ENCODE measurements at regions not wholly inside any gene's neighbourhood (a gene's known extent, or its start where the extent isn't known, plus 50 kb on each side); places are given as distances from the start of the nearest gene placed in this dataset.

DNA sequence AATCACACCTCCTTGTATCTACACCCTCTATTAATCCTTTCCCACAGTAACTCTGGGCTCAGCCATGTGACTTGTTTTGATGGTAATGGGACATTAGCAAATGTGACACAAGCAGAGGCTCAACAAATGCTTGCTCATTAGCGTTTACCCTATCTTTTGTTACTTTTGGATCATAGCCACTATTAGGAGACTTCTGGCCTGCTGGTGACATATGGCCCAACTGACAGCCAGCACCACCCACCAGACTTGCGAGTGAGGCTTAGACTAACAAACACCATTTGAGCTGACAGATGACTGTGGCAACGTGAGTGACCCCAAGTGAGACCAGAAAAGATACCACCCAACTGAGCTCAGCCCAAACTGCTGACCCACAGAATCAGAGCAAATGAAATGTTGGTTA, 154.1 kb downstream of the OLFM4 start:
- no peak overlapping the region for H3K4me3 ChIP-seq (ENCODE audit: low read depth, low read length)
- DNase-seq (ENCODE audit: low read depth), result no peak
- H3K36me3 ChIP-seq (ENCODE audit: control insufficient read depth, insufficient read depth, low read length), result no peaks in the 10 kb centered on the region
- H3K27me3 ChIP-seq (ENCODE audit: control insufficient read depth, insufficient read depth, low read length), result no peaks in the 10 kb centered on the region
- TF ChIP-seq, protein P1, sequence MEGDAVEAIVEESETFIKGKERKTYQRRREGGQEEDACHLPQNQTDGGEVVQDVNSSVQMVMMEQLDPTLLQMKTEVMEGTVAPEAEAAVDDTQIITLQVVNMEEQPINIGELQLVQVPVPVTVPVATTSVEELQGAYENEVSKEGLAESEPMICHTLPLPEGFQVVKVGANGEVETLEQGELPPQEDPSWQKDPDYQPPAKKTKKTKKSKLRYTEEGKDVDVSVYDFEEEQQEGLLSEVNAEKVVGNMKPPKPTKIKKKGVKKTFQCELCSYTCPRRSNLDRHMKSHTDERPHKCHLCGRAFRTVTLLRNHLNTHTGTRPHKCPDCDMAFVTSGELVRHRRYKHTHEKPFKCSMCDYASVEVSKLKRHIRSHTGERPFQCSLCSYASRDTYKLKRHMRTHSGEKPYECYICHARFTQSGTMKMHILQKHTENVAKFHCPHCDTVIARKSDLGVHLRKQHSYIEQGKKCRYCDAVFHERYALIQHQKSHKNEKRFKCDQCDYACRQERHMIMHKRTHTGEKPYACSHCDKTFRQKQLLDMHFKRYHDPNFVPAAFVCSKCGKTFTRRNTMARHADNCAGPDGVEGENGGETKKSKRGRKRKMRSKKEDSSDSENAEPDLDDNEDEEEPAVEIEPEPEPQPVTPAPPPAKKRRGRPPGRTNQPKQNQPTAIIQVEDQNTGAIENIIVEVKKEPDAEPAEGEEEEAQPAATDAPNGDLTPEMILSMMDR (IDR thresholded peaks at IDR 0.05; ENCODE audit: insufficient read depth, low read length, poor library complexity, severe bottlenecking), result no peak

DNA sequence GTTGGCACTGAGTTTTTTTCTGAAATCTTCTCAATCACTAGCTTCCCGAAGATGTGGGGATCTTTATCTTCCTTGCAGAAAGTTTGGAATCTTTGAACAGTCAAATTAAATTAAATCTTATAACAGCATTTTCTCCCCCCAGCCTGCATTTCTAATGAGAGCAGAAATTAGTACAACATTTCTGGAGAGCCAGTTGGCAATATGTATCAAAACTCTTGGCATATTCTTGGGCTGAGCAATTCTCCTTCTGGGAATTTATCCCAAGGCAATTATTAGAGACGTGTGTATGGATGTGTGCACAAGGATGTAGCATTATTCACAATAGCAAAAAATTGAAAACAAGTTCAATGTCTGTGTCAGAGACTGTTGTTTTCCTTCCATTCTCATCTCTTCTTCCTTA, 159.5 kb downstream of the OLFM4 start:
- Histone ChIP-seq H3K4me3 (ENCODE audit: low read depth, low read length) (no peak overlapping the region), H3K36me3 (ENCODE audit: control insufficient read depth, insufficient read depth, low read length) (no peaks in the 10 kb centered on the region), H3K27me3 (ENCODE audit: control insufficient read depth, insufficient read depth, low read length) (no peaks in the 10 kb centered on the region)
- TF ChIP-seq, protein P1 (IDR thresholded peaks at IDR 0.05; ENCODE audit: insufficient read depth, low read length, poor library complexity, severe bottlenecking), result no peak
- DNase-seq (ENCODE audit: low read depth), result no peak

DNA sequence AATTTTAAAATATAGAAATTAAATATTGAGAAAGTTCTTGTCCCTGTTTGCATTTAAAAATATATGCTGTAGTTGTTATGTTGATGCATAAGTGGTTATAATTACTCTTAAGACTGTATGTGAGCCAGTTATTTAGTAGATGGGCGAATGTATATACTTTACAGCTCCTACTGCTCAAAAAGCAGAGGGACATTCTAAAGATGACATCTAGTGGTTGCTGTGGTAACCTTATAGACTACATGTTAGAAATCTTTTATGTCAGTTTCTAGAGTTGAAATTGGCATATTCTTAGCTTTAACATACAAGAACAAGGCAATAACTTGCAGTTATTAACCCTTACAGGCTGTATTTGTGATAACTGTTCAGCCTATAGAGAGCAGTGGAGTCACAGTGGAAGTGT, 160.5 kb downstream of the OLFM4 start:
- no peak for DNase-seq (ENCODE audit: low read depth)
- no peak overlapping the region for H3K4me3 ChIP-seq (ENCODE audit: low read depth, low read length)
- TF ChIP-seq, protein P1 (IDR thresholded peaks at IDR 0.05; ENCODE audit: insufficient read depth, low read length, poor library complexity, severe bottlenecking), result no peak
- H3K36me3 ChIP-seq (ENCODE audit: control insufficient read depth, insufficient read depth, low read length), result no peaks in the 10 kb centered on the region
- no peaks in the 10 kb centered on the region for H3K27me3 ChIP-seq (ENCODE audit: control insufficient read depth, insufficient read depth, low read length)

DNA sequence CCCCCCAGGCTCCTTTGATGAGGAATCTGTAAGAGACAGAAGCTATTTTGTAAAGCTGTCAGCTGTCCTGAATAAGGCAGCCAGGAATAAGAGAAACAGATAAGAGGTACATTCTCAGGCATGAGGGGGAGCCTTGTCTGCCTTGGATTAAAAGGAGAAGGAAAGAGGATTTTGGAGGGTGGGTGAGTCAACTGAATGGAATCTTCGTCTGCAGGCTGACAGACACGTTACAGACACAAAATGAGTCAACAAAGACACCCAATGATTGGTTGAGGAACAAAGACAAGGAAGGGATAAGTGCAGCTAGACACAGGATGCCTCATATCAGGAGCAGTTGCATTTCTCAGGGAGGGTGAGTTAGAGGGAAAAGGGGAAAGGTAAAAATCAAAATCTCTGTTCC, 162.5 kb downstream of the OLFM4 start:
- TF ChIP-seq, protein P1 (IDR thresholded peaks at IDR 0.05; ENCODE audit: insufficient read depth, low read length, poor library complexity, severe bottlenecking), result no peak
- no peak overlapping the region for H3K4me3 ChIP-seq (ENCODE audit: low read depth, low read length)
- DNase-seq (ENCODE audit: low read depth), result no peak
- no peaks in the 10 kb centered on the region for H3K27me3 ChIP-seq (ENCODE audit: control insufficient read depth, insufficient read depth, low read length)
- H3K36me3 ChIP-seq (ENCODE audit: control insufficient read depth, insufficient read depth, low read length), result no peaks in the 10 kb centered on the region

DNA sequence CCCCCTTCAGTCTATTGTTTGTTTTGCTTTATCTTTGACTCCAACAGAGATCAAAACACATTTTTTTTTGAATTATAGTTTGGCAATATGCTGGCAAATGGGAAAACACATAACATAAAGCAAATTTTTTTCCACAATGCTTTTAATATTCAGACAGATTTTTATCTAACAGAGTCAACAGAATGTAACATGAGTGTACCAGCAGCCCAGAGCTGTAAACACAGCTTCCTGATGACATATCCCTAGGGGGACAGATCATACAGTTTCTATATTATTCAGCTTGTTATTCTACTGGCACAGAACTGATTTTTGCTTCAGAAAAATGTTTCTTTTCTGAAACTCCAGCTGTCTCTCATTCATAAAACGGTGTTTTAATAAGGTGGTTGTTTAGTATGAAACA, 168.8 kb downstream of the OLFM4 start:
- H3K4me3 ChIP-seq (ENCODE audit: low read depth, low read length), result no peak overlapping the region
- DNase-seq (ENCODE audit: low read depth), result no peak
- H3K36me3 ChIP-seq (ENCODE audit: control insufficient read depth, insufficient read depth, low read length), result no peaks in the 10 kb centered on the region
- TF ChIP-seq, protein P1 (IDR thresholded peaks at IDR 0.05; ENCODE audit: insufficient read depth, low read length, poor library complexity, severe bottlenecking), result no peak
- peaks cover 25% of the 10 kb centered on the region for H3K27me3 ChIP-seq (ENCODE audit: control insufficient read depth, insufficient read depth, low read length)

DNA sequence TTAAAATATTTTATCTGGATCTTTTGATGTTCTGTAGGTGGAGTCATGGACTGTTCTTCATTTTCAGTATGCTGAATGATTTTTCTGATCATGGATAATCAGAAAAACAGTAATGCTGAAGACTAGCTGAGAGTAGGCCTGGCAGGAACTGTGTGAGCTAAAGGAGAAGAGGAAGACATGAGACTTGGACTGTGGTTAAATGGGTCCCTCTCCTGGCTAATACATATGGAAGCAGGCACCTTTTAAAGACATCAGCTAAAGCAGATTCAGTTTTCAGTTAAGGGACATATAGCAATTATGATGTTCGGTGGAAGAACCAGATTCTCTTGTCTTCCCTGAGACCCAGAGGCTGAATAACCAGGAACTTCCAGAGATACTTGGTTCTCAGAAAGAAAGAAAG, 169.4 kb downstream of the OLFM4 start:
- Histone ChIP-seq H3K4me3 (ENCODE audit: low read depth, low read length) (no peak overlapping the region), H3K27me3 (ENCODE audit: control insufficient read depth, insufficient read depth, low read length) (peaks cover 25% of the 10 kb centered on the region), H3K36me3 (ENCODE audit: control insufficient read depth, insufficient read depth, low read length) (no peaks in the 10 kb centered on the region)
- TF ChIP-seq, protein P1 (IDR thresholded peaks at IDR 0.05; ENCODE audit: insufficient read depth, low read length, poor library complexity, severe bottlenecking), result no peak
- no peak for DNase-seq (ENCODE audit: low read depth)
